ENCODE measurements at regions not wholly inside any gene's neighbourhood (a gene's known extent, or its start where the extent isn't known, plus 50 kb on each side); places are given as distances from the start of the nearest gene placed in this dataset.

- TF ChIP-seq, protein P1, sequence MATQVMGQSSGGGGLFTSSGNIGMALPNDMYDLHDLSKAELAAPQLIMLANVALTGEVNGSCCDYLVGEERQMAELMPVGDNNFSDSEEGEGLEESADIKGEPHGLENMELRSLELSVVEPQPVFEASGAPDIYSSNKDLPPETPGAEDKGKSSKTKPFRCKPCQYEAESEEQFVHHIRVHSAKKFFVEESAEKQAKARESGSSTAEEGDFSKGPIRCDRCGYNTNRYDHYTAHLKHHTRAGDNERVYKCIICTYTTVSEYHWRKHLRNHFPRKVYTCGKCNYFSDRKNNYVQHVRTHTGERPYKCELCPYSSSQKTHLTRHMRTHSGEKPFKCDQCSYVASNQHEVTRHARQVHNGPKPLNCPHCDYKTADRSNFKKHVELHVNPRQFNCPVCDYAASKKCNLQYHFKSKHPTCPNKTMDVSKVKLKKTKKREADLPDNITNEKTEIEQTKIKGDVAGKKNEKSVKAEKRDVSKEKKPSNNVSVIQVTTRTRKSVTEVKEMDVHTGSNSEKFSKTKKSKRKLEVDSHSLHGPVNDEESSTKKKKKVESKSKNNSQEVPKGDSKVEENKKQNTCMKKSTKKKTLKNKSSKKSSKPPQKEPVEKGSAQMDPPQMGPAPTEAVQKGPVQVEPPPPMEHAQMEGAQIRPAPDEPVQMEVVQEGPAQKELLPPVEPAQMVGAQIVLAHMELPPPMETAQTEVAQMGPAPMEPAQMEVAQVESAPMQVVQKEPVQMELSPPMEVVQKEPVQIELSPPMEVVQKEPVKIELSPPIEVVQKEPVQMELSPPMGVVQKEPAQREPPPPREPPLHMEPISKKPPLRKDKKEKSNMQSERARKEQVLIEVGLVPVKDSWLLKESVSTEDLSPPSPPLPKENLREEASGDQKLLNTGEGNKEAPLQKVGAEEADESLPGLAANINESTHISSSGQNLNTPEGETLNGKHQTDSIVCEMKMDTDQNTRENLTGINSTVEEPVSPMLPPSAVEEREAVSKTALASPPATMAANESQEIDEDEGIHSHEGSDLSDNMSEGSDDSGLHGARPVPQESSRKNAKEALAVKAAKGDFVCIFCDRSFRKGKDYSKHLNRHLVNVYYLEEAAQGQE (IDR thresholded peaks at IDR 0.05; ENCODE audit: low read depth), result no peak
- TF ChIP-seq, protein P2, sequence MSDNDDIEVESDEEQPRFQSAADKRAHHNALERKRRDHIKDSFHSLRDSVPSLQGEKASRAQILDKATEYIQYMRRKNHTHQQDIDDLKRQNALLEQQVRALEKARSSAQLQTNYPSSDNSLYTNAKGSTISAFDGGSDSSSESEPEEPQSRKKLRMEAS (IDR thresholded peaks at IDR 0.05), result no peak
- TF ChIP-seq RAD21 (IDR thresholded peaks at IDR 0.05; ENCODE audit: low read depth), result no peak
- TF ChIP-seq NFIC (IDR thresholded peaks at IDR 0.05), result no peak
- TF ChIP-seq YY1 (IDR thresholded peaks at IDR 0.05; ENCODE audit: low read depth), result no peak
- TF ChIP-seq CEBPB (IDR thresholded peaks at IDR 0.05), result no peak
- no peak for TF ChIP-seq EP300 (IDR thresholded peaks at IDR 0.05; ENCODE audit: borderline replicate concordance)
- TF ChIP-seq FOXM1 (IDR thresholded peaks at IDR 0.05; ENCODE audit: borderline replicate concordance, low read depth), result no peak
- no peak for TF ChIP-seq TAF1 (IDR thresholded peaks at IDR 0.05; ENCODE audit: low read depth)
- TF ChIP-seq TCF12 (IDR thresholded peaks at IDR 0.05; ENCODE audit: low read depth), result no peak
- TF ChIP-seq CREB1 (IDR thresholded peaks at IDR 0.05; ENCODE audit: low read depth), result no peak
- TF ChIP-seq, protein P3, sequence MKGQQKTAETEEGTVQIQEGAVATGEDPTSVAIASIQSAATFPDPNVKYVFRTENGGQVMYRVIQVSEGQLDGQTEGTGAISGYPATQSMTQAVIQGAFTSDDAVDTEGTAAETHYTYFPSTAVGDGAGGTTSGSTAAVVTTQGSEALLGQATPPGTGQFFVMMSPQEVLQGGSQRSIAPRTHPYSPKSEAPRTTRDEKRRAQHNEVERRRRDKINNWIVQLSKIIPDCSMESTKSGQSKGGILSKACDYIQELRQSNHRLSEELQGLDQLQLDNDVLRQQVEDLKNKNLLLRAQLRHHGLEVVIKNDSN (IDR thresholded peaks at IDR 0.05), result no peak
Measured at GRCh38 chr20:57062696-57063270, 203.7 kb downstream of the BMP7 start.

Data from Ishikawa (cell line).